A549 (cell line): ENCODE measurements at regions not wholly inside any gene's neighbourhood (a gene's known extent, or its start where the extent isn't known, plus 50 kb on each side); places are given as distances from the start of the nearest gene placed in this dataset.

Source experiments
- CHD2 ChIP-seq: fragments of 150-350 bp; IDR thresholded peaks from 2 replicates; pipeline ENCODE4 v1.6.1; 2014; ENCODE audit warnings: low read length; ENCODE audit not compliant: partially characterized antibody
- EP300 ChIP-seq, 2 experiments: fragments of >200 bp; sonication (Bioruptor Twin); formaldehyde crosslinking; IDR thresholded peaks; 2 replicates in 1 of 2; 3 replicates in 1 of 2; pipeline ENCODE4 v1.6.1; 2016 to 2017
- HDAC2 ChIP-seq: fragments of 200-600 bp; sonication (generic); IDR thresholded peaks from 2 replicates; pipeline ENCODE4 v1.6.1; 2016
- HOXA7 ChIP-seq: fragments of 250-450 bp; sonication (Bioruptor Pico); IDR thresholded peaks from 2 replicates; pipeline ENCODE4 v1.5.0; 2020; ENCODE audit warnings: mild to moderate bottlenecking, moderate library complexity
- MAZ ChIP-seq: fragments of 150-350 bp; IDR thresholded peaks from 2 replicates; pipeline ENCODE4 v1.6.1; 2014; ENCODE audit warnings: antibody characterized with exemption, low read depth, low read length, borderline replicate concordance
- MYC ChIP-seq: IDR thresholded peaks from 2 replicates; pipeline ENCODE4 v1.6.1; 2012; ENCODE audit warnings: mild to moderate bottlenecking, inconsistent platforms, low read length, improper control_type of control experiment, borderline replicate concordance
- NPAS2 ChIP-seq: fragments of 250-450 bp; sonication (Bioruptor Pico); IDR thresholded peaks from 2 replicates; pipeline ENCODE4 v1.8.0; 2022; ENCODE audit warnings: mild to moderate bottlenecking, moderate library complexity, borderline replicate concordance
- NR3C1 ChIP-seq: fragments of >200 bp; sonication (Bioruptor Twin); formaldehyde crosslinking; IDR thresholded peaks from 3 replicates; pipeline ENCODE4 v1.6.1; 2017
- POLR2A ChIP-seq: IDR thresholded peaks from 2 replicates; pipeline ENCODE4 v1.6.1; 2012; ENCODE audit warnings: mild to moderate bottlenecking, low read length
- RAD21 ChIP-seq, 2 experiments: fragments of >200 bp in 1 of 2; sonication (Bioruptor Twin) in 1 of 2; formaldehyde crosslinking in 1 of 2; IDR thresholded peaks in 1 of 2; conservative IDR thresholded peaks in 1 of 2; 2 replicates in 1 of 2; 3 replicates in 1 of 2; pipeline ENCODE4 v1.6.1; 2012 to 2018; ENCODE audit warnings: inconsistent platforms in 1 of 2
- RCOR1 ChIP-seq: fragments of 150-350 bp; IDR thresholded peaks from 2 replicates; pipeline ENCODE4 v1.6.1; 2014; ENCODE audit warnings: antibody characterized with exemption, low read length, low read depth
- SMC3 ChIP-seq: fragments of >200 bp; sonication (Bioruptor Twin); formaldehyde crosslinking; IDR thresholded peaks from 3 replicates; pipeline ENCODE4 v1.6.1; 2018; ENCODE audit warnings: inconsistent platforms
- TP53 ChIP-seq: fragments of 250-450 bp; sonication (Bioruptor Pico); IDR thresholded peaks from 2 replicates; pipeline ENCODE4 v1.5.0; 2021; ENCODE audit warnings: mild to moderate bottlenecking, moderate library complexity
- TF ChIP-seq, protein P1 (sequence below): fragments of >200 bp; sonication (Bioruptor Twin); formaldehyde crosslinking; IDR thresholded peaks from 3 replicates; pipeline ENCODE4 v1.5.1; 2016

GRCh38 chr4:145351162-145351561 lies 130.5 kb upstream of the SMAD1 start:
- TF ChIP-seq, protein P1, sequence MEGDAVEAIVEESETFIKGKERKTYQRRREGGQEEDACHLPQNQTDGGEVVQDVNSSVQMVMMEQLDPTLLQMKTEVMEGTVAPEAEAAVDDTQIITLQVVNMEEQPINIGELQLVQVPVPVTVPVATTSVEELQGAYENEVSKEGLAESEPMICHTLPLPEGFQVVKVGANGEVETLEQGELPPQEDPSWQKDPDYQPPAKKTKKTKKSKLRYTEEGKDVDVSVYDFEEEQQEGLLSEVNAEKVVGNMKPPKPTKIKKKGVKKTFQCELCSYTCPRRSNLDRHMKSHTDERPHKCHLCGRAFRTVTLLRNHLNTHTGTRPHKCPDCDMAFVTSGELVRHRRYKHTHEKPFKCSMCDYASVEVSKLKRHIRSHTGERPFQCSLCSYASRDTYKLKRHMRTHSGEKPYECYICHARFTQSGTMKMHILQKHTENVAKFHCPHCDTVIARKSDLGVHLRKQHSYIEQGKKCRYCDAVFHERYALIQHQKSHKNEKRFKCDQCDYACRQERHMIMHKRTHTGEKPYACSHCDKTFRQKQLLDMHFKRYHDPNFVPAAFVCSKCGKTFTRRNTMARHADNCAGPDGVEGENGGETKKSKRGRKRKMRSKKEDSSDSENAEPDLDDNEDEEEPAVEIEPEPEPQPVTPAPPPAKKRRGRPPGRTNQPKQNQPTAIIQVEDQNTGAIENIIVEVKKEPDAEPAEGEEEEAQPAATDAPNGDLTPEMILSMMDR: no peak
- TF ChIP-seq RAD21 (conservative IDR thresholded peaks at IDR 0.05 in 1 of 2, IDR thresholded peaks at IDR 0.05 in 1 of 2): no peak
- TF ChIP-seq EP300 (IDR thresholded peaks at IDR 0.05): no peak
- no peak for TF ChIP-seq CHD2
- TF ChIP-seq TP53 (CRISPR knock-in tag): no peak
- no peak for TF ChIP-seq HDAC2
- TF ChIP-seq NR3C1: no peak
- no peak for TF ChIP-seq MAZ
- TF ChIP-seq SMC3: no peak
- no peak for TF ChIP-seq NPAS2 (CRISPR knock-in tag)
- TF ChIP-seq POLR2A: no peak
- no peak for TF ChIP-seq HOXA7 (CRISPR knock-in tag)
- no peak for TF ChIP-seq RCOR1
- TF ChIP-seq MYC: no peak
